Cardiac muscle cell (in vitro differentiated cells and primary cell): ENCODE measurements at regions not wholly inside any gene's neighbourhood (a gene's known extent, or its start where the extent isn't known, plus 50 kb on each side); places are given as distances from the start of the nearest gene placed in this dataset.

Source experiments
- DNase-seq, 2 donors: peaks; one replicate each; pipeline versions ENCODE4 v3.0.0 to v3.0.0-alpha.2; 2010 to 2017; ENCODE audit warnings: low read depth in 1 of 2, low spot score in 1 of 2
- H3K27ac ChIP-seq: fragments of 200-600 bp; sonication (generic); 2 replicates; pipeline ENCODE4 v1.5.1; 2016
- H3K27me3 ChIP-seq: fragments of 200-600 bp; sonication (generic); 2 replicates; pipeline ENCODE4 v1.6.0; 2016; ENCODE audit warnings: control low read depth
- H3K36me3 ChIP-seq: fragments of 200-600 bp; sonication (generic); 2 replicates; pipeline ENCODE4 v1.5.1; 2016; ENCODE audit warnings: control low read depth
- H3K4me1 ChIP-seq: fragments of 200-600 bp; sonication (generic); 2 replicates; pipeline ENCODE4 v1.8.1; 2017; ENCODE audit warnings: low read depth, mild to moderate bottlenecking, mixed run types
- H3K4me3 ChIP-seq: fragments of 200-600 bp; sonication (generic); 2 replicates; pipeline ENCODE4 v1.5.1; 2016; ENCODE audit warnings: mild to moderate bottlenecking
- H3K9me3 ChIP-seq: fragments of 200-600 bp; sonication (generic); 2 replicates; pipeline ENCODE4 v1.5.1; 2017; ENCODE audit warnings: low read depth, mild to moderate bottlenecking, control low read depth
- CTCF ChIP-seq: IDR thresholded peaks from 2 replicates; pipeline ENCODE4 v1.5.1; 2012; ENCODE audit warnings: low read depth, mild to moderate bottlenecking, low read length

- no peaks in the 10 kb centered on the region for H3K27me3 ChIP-seq
- H3K36me3 ChIP-seq = no peaks in the 10 kb centered on the region
- no peak for TF ChIP-seq CTCF
- H3K4me1 ChIP-seq = no peaks in the 10 kb centered on the region
- no peak overlapping the region for H3K27ac ChIP-seq
- DNase-seq = no peak
- no peaks in the 10 kb centered on the region for H3K9me3 ChIP-seq
- H3K4me3 ChIP-seq = no peak overlapping the region
These were observed 105.9 kb upstream of the ZNF716 start for GRCh38 chr7:57343901-57344622.

DNA sequence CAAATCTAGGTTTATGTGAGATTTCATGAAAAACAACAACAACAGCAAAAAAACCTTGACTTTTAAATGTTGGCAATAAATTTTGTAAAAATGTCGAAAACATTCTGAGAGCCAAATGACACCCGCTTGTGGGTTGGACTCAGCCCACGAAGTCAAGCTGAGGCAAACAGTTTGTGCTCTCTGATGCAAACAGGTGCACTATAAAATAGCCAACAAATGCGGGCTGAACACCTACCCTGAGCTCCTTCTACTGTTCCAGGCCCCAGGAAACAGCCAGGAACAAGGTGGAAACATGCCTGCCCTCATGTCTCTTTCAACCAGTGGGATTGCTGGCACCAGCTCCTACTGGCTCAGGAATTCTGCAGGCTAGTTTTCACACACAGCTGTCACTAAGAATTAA, 105.0 kb upstream of the ZNF716 start:
- Histone ChIP-seq H3K27ac (no peak overlapping the region), H3K4me1 (no peaks in the 10 kb centered on the region), H3K36me3 (no peaks in the 10 kb centered on the region), H3K27me3 (no peaks in the 10 kb centered on the region), H3K9me3 (no peaks in the 10 kb centered on the region), H3K4me3 (no peak overlapping the region)
- no peak for DNase-seq
- TF ChIP-seq CTCF = no peak

GRCh38 chr7:57348646-57349269, 101.2 kb upstream of the ZNF716 start:
- Histone ChIP-seq H3K4me3 (no peak overlapping the region), H3K9me3 (no peaks in the 10 kb centered on the region), H3K4me1 (no peaks in the 10 kb centered on the region), H3K27ac (no peak overlapping the region), H3K27me3 (no peaks in the 10 kb centered on the region), H3K36me3 (no peaks in the 10 kb centered on the region)
- no peak for DNase-seq
- TF ChIP-seq CTCF = no peak

- TF ChIP-seq CTCF = no peak
- H3K4me1 ChIP-seq = no peaks in the 10 kb centered on the region
- no peaks in the 10 kb centered on the region for H3K36me3 ChIP-seq
- no peak for DNase-seq
- H3K27me3 ChIP-seq = no peaks in the 10 kb centered on the region
- H3K27ac ChIP-seq = no peak overlapping the region
- H3K9me3 ChIP-seq = no peaks in the 10 kb centered on the region
- H3K4me3 ChIP-seq = no peak overlapping the region
These were observed 95.8 kb upstream of the ZNF716 start for GRCh38 chr7:57354195-57354594.

GRCh38 chr7:57354679-57355338, 95.2 kb upstream of the ZNF716 start:
- TF ChIP-seq CTCF = no peak
- Histone ChIP-seq H3K4me1 (no peaks in the 10 kb centered on the region), H3K9me3 (no peaks in the 10 kb centered on the region), H3K27me3 (no peaks in the 10 kb centered on the region), H3K36me3 (no peaks in the 10 kb centered on the region), H3K27ac (no peak overlapping the region), H3K4me3 (no peak overlapping the region)
- DNase-seq = no peak
